Right atrium auricular region (tissue), 2 donors: ENCODE measurements at regions not wholly inside any gene's neighbourhood (a gene's known extent, or its start where the extent isn't known, plus 50 kb on each side); places are given as distances from the start of the nearest gene placed in this dataset.

ENCODE experiments used
- DNase-seq: peaks from one replicate; pipeline ENCODE4 v3.0.0-alpha.2; 2019; ENCODE audit warnings: low spot score
- H3K27ac ChIP-seq, 2 donors: fragments of 200-600 bp; sonication (generic); 1 replicate in 1 of 2; 2 replicates in 1 of 2; pipeline ENCODE4 v1.5.1; 2016 to 2019
- H3K27me3 ChIP-seq, 2 donors: fragments of 200-600 bp; sonication (generic); one replicate each; pipeline versions ENCODE4 v1.5.1 to v1.6.0; 2017 to 2019
- H3K36me3 ChIP-seq: fragments of 200-600 bp; sonication (generic); one replicate; pipeline ENCODE4 v1.5.1; 2016
- H3K4me1 ChIP-seq, 2 donors: fragments of 200-600 bp; sonication (generic); one replicate each; pipeline versions ENCODE4 v1.5.1 to v1.6.0; 2017 to 2019
- H3K4me3 ChIP-seq, 2 donors: fragments of 200-600 bp; sonication (generic); 1 replicate in 1 of 2; 2 replicates in 1 of 2; pipeline ENCODE4 v1.5.1; 2017 to 2019; ENCODE audit warnings: mild to moderate bottlenecking in 1 of 2, moderate library complexity in 1 of 2
- H3K9me3 ChIP-seq, 2 donors: fragments of 200-600 bp; sonication (generic); one replicate each; pipeline ENCODE4 v1.5.1; 2019
- CTCF ChIP-seq, 2 donors: fragments of 200-600 bp; sonication (generic); IDR thresholded peaks; one replicate each; pipeline ENCODE4 v1.5.1; 2019; ENCODE audit warnings: antibody characterized with exemption in 2 of 2

GRCh38 chr20:47883186-47883585, 97.9 kb upstream of the SULF2 start:
- H3K36me3 ChIP-seq: no peaks in the 10 kb centered on the region
- no peak for TF ChIP-seq CTCF (IDR thresholded peaks at IDR 0.05)
- no peaks in the 10 kb centered on the region for H3K9me3 ChIP-seq
- DNase-seq: no peak
- no peak overlapping the region for H3K27ac ChIP-seq
- no peaks in the 10 kb centered on the region for H3K4me1 ChIP-seq
- H3K4me3 ChIP-seq: no peak overlapping the region
- H3K27me3 ChIP-seq: no peaks in the 10 kb centered on the region

DNA sequence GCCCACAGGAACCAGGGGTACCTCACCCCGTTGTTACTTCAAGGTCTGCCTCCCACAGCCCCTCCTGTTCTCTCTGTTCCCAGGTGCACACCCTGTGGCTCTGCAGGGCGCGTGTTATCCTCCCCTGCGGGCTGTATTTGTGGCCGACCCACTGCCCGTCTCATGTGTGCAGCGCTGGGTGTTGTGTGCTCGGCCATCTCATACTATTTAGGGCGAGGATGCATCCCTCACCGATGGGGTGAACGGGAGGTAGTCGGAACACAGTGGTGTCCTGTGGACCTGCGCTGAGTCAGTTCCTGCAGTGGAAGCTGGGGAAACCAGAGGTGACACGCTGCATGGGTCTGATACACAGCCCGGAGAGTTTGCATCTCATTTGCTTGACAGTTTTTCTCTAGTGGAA, 94.5 kb upstream of the SULF2 start:
- no peak overlapping the region for H3K4me3 ChIP-seq
- no peak for TF ChIP-seq CTCF (IDR thresholded peaks at IDR 0.05)
- no peak for DNase-seq
- no peaks in the 10 kb centered on the region for H3K36me3 ChIP-seq
- H3K9me3 ChIP-seq: no peaks in the 10 kb centered on the region
- no peaks in the 10 kb centered on the region for H3K27me3 ChIP-seq
- H3K27ac ChIP-seq: no peak overlapping the region
- H3K4me1 ChIP-seq: no peaks in the 10 kb centered on the region

- H3K9me3 ChIP-seq: no peaks in the 10 kb centered on the region
- H3K36me3 ChIP-seq: no peaks in the 10 kb centered on the region
- H3K4me1 ChIP-seq: no peaks in the 10 kb centered on the region
- H3K4me3 ChIP-seq: no peak overlapping the region
- H3K27ac ChIP-seq: no peak overlapping the region
- no peak for DNase-seq
- no peak for TF ChIP-seq CTCF (IDR thresholded peaks at IDR 0.05)
- H3K27me3 ChIP-seq: no peaks in the 10 kb centered on the region
Measured at GRCh38 chr20:47878601-47879027, 93.3 kb upstream of the SULF2 start.

DNA sequence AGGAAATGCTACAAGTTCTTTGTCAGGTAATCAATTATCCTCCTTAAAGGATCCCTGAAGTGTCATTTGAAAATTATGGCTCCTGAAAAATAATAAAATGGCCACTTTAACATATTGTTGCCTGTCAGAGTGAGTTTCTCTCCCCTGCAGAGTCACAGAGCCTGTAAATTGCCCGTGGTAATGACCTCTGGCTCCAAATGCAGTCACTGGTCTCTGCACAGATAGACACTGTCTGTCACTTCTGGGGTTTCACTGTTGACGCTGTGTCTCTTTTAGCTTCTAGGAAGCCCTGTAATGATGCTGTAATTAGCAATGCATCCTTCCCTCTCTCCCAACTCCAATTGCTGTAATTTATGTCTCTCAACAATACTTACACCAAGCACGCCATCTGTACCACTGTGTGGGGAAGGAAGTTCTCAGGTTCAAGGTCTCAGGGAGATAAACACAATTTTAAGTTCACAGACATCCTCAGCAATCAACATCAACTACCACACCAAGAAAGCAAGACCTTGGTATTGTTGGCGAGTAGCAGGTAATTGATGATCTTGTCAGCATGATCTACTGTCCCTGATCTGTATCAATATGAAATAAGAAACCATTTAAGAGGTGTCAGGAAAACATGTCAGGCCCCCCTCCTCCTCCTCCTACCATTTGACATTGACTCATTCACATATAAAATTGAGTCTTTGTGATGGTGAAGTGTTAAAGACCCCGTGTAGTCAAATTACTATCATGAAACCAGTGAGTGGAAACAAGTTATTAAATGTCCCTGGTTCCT, 91.2 kb upstream of the SULF2 start:
- no peak for DNase-seq
- Histone ChIP-seq H3K4me1 (no peaks in the 10 kb centered on the region), H3K27me3 (no peaks in the 10 kb centered on the region), H3K4me3 (no peak overlapping the region), H3K27ac (no peak overlapping the region), H3K36me3 (no peaks in the 10 kb centered on the region), H3K9me3 (no peaks in the 10 kb centered on the region)
- no peak for TF ChIP-seq CTCF (IDR thresholded peaks at IDR 0.05)

DNA sequence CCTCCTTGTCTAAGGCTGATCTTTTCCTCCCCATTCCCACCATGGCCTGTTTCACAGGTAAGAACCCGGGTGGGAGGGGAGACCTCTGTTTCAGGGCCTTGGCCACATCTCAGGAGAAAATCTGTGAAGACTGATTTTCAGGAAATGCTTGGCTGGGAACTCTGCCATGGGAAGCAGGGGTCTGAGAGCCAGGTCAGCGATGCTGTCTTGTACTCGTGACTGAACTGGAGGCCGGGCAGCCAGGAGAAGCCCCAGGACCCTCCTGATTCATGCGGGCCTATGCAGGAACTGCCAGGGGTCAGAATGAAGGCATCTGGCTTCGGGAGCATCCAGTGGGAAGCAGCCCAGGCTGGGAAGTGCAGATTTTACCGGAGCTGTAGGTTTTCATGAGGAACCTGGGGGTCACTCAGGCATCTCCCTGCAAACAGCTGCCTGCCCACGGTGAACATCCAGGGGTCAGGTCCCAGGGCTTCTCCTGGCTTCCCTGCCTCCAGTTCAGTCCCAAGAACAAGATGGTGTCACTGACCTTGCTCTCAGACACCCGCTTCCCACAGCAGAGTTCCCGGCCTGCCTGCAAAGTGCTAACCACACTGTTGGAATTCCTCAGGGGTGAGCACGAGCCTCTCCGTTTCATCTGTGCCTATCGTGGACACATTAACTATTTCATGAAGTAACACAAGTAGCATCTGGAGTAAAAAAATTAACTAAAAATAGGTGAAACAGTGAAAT, 90.2 kb upstream of the SULF2 start:
- no peak for DNase-seq
- Histone ChIP-seq H3K4me1 (no peaks in the 10 kb centered on the region), H3K27ac (no peak overlapping the region), H3K4me3 (no peak overlapping the region), H3K9me3 (no peaks in the 10 kb centered on the region), H3K27me3 (no peaks in the 10 kb centered on the region), H3K36me3 (no peaks in the 10 kb centered on the region)
- TF ChIP-seq CTCF (IDR thresholded peaks at IDR 0.05): no peak
